RWPE2 (cell line): ENCODE measurements at regions not wholly inside any gene's neighbourhood (a gene's known extent, or its start where the extent isn't known, plus 50 kb on each side); places are given as distances from the start of the nearest gene placed in this dataset.

ENCODE experiments used
- ATAC-seq: fragments of 200-7000 bp; cut with Tn5 transposase; 3 replicates; pipeline ENCODE4 v1.9.1; 2021; ENCODE audit warnings: low read depth
- DNase-seq: peaks from one replicate; pipeline ENCODE4 v3.0.0-alpha.2; 2020; ENCODE audit warnings: low spot score
- H3K27ac ChIP-seq: fragments of 450-650 bp; 2 replicates; pipeline ENCODE4 v1.5.1; 2017; ENCODE audit warnings: mild to moderate bottlenecking; ENCODE audit not compliant: poor library complexity, severe bottlenecking
- H3K27me3 ChIP-seq: fragments of 250-450 bp; sonication (Bioruptor Pico); 2 replicates; pipeline ENCODE4 v1.5.1; 2021; ENCODE audit warnings: mild to moderate bottlenecking, moderate library complexity; ENCODE audit not compliant: insufficient read depth, poor library complexity, severe bottlenecking
- H3K36me3 ChIP-seq: fragments of 250-450 bp; sonication (Bioruptor Pico); 2 replicates; pipeline ENCODE4 v1.5.1; 2020; ENCODE audit warnings: low read depth, mild to moderate bottlenecking, moderate library complexity
- H3K4me1 ChIP-seq: fragments of 250-450 bp; sonication (Bioruptor Pico); 2 replicates; pipeline ENCODE4 v1.5.1; 2021; ENCODE audit warnings: mild to moderate bottlenecking, moderate library complexity; ENCODE audit not compliant: insufficient read depth, poor library complexity, severe bottlenecking
- H3K4me3 ChIP-seq: fragments of 250-450 bp; sonication (Bioruptor Pico); 2 replicates; pipeline ENCODE4 v1.5.1; 2021; ENCODE audit warnings: mild to moderate bottlenecking, moderate library complexity; ENCODE audit not compliant: severe bottlenecking
- H3K9me3 ChIP-seq: fragments of 250-450 bp; sonication (Bioruptor Pico); 2 replicates; pipeline ENCODE4 v1.5.1; 2021; ENCODE audit warnings: mild to moderate bottlenecking, moderate library complexity; ENCODE audit not compliant: severe bottlenecking
- TF ChIP-seq, protein P1 (sequence below): fragments of 450-650 bp; IDR thresholded peaks from one replicate; pipeline ENCODE4 v1.5.1; 2017; ENCODE audit warnings: mild to moderate bottlenecking, moderate library complexity; ENCODE audit not compliant: poor library complexity, severe bottlenecking

DNA sequence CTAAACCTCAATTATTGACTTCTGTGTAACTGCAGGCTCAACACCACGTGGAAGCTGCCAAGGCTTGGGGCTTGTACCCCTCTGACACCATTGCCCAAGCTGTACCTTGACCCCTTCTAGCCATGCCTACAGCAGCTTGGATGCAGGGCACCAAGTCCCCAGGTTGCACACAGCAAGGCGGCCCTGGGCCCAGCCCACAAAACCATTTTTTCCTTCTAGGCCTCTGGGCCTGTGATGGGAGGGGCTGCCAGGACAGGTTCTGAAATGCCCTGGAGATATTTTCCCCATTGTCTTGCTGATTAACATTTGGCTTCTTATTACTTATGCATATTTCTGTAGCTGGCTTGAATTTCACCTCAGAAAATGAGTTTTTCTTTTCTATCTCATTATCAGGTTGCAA, 610.0 kb upstream of the LRRN3 start:
- Histone ChIP-seq H3K27ac (no peak overlapping the region), H3K36me3 (no peaks in the 10 kb centered on the region), H3K4me3 (no peak overlapping the region), H3K4me1 (no peaks in the 10 kb centered on the region), H3K27me3 (no peaks in the 10 kb centered on the region), H3K9me3 (no peaks in the 10 kb centered on the region)
- TF ChIP-seq, protein P1, sequence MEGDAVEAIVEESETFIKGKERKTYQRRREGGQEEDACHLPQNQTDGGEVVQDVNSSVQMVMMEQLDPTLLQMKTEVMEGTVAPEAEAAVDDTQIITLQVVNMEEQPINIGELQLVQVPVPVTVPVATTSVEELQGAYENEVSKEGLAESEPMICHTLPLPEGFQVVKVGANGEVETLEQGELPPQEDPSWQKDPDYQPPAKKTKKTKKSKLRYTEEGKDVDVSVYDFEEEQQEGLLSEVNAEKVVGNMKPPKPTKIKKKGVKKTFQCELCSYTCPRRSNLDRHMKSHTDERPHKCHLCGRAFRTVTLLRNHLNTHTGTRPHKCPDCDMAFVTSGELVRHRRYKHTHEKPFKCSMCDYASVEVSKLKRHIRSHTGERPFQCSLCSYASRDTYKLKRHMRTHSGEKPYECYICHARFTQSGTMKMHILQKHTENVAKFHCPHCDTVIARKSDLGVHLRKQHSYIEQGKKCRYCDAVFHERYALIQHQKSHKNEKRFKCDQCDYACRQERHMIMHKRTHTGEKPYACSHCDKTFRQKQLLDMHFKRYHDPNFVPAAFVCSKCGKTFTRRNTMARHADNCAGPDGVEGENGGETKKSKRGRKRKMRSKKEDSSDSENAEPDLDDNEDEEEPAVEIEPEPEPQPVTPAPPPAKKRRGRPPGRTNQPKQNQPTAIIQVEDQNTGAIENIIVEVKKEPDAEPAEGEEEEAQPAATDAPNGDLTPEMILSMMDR, result no peak
- DNase-seq, result no peak
- ATAC-seq, result no peak

DNA sequence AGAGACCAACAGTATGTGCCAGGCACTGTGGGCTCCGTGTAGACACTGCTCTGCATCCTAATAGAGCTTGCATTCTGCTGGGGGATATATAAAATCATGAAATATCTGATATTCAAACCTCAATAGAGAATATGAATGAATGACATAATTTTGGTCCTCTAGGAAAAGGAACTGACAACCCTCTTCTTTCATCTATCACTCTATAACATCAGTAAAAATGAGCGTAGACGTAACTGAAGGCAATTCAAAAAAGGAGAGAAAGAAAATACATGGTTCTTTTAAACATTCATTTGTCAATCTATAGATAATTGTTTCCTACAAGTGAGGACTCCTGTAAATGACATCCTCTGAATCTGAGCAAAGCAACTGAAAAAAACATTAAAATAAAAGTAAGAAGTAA, 607.4 kb upstream of the LRRN3 start:
- ATAC-seq, result no peak
- Histone ChIP-seq H3K27me3 (no peaks in the 10 kb centered on the region), H3K9me3 (no peaks in the 10 kb centered on the region), H3K36me3 (no peaks in the 10 kb centered on the region), H3K4me3 (no peak overlapping the region), H3K4me1 (no peaks in the 10 kb centered on the region), H3K27ac (no peak overlapping the region)
- DNase-seq, result no peak
- TF ChIP-seq, protein P1, result no peak

DNA sequence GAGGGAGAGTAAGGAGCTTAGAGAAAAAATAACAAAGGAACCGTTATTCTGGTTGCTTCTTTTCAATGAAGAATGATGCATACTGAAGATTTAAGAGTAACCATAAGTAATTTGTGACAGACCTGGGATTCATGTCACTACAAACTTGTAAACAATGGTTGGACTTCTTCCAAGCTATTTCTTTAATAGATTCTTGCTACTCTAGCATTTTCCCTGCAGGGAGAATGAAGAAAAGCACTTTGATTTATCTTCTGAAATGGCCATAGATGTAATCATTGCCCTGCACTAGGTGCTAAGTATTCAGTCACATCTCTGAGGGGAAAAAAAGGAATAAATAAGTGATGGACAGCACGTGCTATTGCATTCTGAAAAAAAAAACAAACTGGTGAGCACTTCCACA, 606.6 kb upstream of the LRRN3 start:
- H3K36me3 ChIP-seq, result no peaks in the 10 kb centered on the region
- H3K4me3 ChIP-seq, result no peak overlapping the region
- no peaks in the 10 kb centered on the region for H3K4me1 ChIP-seq
- no peak overlapping the region for H3K27ac ChIP-seq
- no peaks in the 10 kb centered on the region for H3K9me3 ChIP-seq
- no peaks in the 10 kb centered on the region for H3K27me3 ChIP-seq
- no peak for DNase-seq
- ATAC-seq, result no peak
- TF ChIP-seq, protein P1, result no peak

DNA sequence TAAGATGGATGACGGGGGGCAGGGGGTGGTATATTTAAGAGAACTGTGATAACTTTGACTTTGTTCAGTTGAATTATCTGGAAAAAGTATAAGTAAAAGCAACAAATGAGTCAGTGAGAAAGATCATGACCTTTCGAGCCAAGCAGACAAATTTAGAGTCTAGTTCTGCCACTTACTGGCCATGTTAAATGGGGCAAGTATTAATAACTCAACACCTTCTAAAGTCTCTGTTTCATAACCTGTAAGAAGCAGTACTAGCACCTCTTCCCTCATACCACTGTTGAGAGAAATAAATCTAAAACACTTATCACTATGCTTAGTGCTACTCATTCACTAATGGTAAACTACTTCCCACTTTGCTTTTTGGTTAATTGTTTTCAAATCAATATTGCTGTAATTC, 604.4 kb upstream of the LRRN3 start:
- no peak overlapping the region for H3K4me3 ChIP-seq
- no peaks in the 10 kb centered on the region for H3K27me3 ChIP-seq
- H3K4me1 ChIP-seq, result no peaks in the 10 kb centered on the region
- DNase-seq, result no peak
- H3K36me3 ChIP-seq, result no peaks in the 10 kb centered on the region
- TF ChIP-seq, protein P1, result no peak
- no peak for ATAC-seq
- no peak overlapping the region for H3K27ac ChIP-seq
- H3K9me3 ChIP-seq, result no peaks in the 10 kb centered on the region

DNA sequence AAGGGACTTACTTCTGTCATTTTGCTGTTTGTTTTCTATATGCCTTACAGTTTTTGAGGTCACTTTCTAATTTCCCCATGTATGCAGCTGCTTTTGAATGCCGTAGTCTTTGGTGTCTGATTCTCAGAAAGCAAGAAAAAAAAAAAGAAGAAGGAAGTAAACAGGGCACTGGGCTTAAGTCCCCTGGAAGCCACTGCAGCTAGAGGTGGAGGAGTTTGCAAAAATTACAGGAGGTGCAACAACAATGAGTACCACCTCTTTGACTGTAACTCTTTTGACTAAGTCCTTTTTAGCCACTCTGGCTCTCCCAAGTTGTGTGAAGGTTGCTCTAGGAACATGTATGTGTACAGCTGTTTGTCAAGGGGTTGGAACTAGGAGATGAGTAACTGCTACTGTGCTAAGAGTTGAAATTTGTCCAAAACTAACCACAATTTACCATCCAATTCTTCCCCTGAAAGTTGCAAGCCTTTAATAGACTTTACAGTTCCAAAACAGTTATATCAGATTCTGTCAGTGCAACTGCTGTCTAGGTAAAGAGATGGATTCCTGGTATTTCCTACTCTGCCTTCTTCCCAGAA, 588.0 kb upstream of the LRRN3 start:
- H3K27me3 ChIP-seq, result no peaks in the 10 kb centered on the region
- ATAC-seq (no peak), DNase-seq (no peak)
- no peaks in the 10 kb centered on the region for H3K36me3 ChIP-seq
- no peak overlapping the region for H3K27ac ChIP-seq
- H3K9me3 ChIP-seq, result no peaks in the 10 kb centered on the region
- no peak overlapping the region for H3K4me3 ChIP-seq
- no peaks in the 10 kb centered on the region for H3K4me1 ChIP-seq
- TF ChIP-seq, protein P1, result no peak
